H7 (cell line): ENCODE measurements at regions not wholly inside any gene's neighbourhood (a gene's known extent, or its start where the extent isn't known, plus 50 kb on each side); places are given as distances from the start of the nearest gene placed in this dataset.
"Not testable (repeated sequence)": the region's sequence is repeated elsewhere in the genome, so short reads cannot be mapped to it uniquely, and the experiment has no call there.

Source experiments
- DNase-seq: peaks from one replicate; pipeline ENCODE4 v3.0.0; 2012
- H3K27me3 ChIP-seq: 2 replicates; pipeline ENCODE4 v1.6.0; 2011; ENCODE audit warnings: mild to moderate bottlenecking, low read length; ENCODE audit not compliant: control insufficient read depth, insufficient read depth
- H3K36me3 ChIP-seq: replicated peaks from 2 replicates; pipeline ENCODE4 v1.5.1; 2011; ENCODE audit warnings: low read length; ENCODE audit not compliant: control insufficient read depth, insufficient read depth
- H3K4me3 ChIP-seq: 2 replicates; pipeline ENCODE4 v1.5.1; 2011; ENCODE audit warnings: low read depth, mild to moderate bottlenecking, control low read depth, low read length, moderate library complexity; ENCODE audit not compliant: insufficient read depth

DNA sequence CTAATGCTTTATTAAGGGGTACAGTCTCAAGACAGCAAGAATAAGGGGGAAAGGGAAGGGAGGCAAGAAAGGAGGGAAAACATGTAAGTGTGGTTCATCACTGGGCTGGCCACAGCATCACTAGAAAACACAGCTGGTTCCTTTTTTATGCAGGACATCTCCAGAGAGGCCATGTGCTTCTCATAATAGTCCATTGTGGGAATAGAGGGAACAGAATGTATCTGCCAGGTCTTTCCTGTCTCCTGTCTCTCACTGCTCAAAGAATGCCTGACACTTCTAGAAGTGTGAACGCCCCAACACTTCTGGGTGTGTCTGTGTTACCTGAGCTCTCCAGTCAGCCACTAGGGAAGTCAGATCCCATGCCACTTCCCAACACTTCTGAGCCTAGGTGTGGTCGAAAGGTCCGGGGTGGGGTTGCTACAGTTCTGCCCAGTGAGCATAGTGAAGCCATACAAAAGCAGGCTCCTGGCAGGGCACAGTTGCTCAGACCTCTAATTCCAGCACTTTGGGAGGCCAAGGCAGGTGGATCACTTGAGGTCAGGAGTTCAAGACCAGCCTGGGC lies 255.6 kb upstream of the SLC30A5 start:
- Histone ChIP-seq H3K27me3 (no peaks in the 10 kb centered on the region), H3K36me3 (no peaks in the 10 kb centered on the region), H3K4me3 (no peak overlapping the region)
- DNase-seq = no peak

DNA sequence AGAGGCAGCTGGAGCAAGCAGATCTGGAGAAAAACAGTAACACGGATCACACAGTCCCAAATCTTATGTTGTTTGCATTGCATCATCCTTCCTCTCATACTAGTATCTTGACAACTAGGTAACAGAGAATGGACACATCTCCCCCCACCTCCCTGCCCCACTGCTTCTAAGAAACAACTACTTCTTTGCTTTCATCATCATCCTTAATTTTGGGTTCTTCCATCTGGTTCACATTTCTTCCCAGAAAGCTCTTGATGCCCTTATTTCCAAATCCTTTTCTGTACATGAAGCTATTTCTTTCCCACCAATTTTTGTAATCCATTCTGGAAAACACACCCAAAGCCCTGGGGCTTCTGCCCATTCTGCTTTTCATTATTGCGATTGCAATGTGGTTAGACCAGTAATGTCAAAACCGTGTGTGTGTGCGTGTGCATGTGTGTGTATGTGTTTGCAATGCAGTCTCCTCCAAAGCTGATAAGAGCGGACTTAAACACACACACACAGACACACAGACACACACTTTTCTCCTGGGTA lies 254.7 kb upstream of the SLC30A5 start:
- no peak for DNase-seq
- H3K27me3 ChIP-seq = no peaks in the 10 kb centered on the region
- H3K4me3 ChIP-seq = no peak overlapping the region
- H3K36me3 ChIP-seq = no peaks in the 10 kb centered on the region

DNA sequence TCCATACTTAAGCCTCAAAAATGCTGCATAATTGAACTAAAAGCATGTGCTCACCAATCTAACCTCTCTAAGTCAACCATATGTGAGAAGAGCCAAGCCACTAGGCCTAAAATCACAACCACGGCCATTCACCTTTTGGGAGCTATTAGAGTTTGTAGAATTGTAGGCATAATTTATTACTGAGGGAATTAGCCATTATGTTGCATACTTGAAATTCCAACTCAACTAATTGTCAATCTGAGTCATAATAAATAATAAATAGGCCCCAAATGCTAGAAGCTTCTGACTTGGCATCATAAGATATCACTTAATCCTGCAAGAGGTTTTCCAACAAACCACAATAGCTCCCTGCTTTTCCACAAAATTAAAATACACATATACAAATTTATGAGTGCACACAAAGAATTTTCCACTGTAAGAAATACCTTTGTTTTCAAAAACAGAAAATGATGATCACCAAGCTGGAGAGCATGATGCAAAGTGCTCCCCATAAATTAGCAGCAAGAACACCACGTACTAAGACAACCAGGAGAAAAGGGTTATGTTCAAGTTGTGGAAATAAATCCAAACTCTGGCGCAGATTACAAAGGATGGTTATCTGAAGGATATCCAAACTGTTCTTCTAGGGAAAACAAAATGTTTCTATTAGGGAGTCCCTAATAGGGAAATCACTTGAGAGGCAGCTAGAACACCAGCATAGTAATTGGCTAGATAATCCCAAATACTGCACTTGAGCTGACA lies 250.0 kb upstream of the SLC30A5 start:
- no peak overlapping the region for H3K4me3 ChIP-seq
- H3K27me3 ChIP-seq = no peaks in the 10 kb centered on the region
- H3K36me3 ChIP-seq = no peaks in the 10 kb centered on the region
- DNase-seq = no peak

- no peaks in the 10 kb centered on the region for H3K36me3 ChIP-seq
Measured at GRCh38 chr5:68845131-68845530, 248.7 kb upstream of the SLC30A5 start.

DNA sequence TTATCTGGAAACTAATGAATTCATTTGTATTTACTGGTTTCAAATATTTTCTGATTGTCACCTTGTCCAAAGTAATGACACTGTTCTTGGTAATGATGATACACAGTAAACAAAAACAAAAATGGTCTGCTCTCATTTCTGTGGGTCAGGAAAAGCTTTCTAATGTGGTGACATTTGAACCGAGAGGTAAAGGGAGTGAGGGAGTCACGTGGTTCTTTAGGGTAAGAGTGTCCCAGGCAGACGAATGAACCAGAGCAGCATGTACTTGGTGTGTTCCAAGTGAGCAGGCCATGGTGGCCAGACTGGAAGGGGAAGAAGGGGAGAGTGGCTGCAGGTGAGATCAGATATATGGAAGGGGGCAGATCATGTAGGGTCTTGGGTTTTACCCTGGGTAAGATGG lies 247.0 kb upstream of the SLC30A5 start:
- H3K36me3 ChIP-seq = no peaks in the 10 kb centered on the region
- no peak for DNase-seq

More at GRCh38 chr5:68845131-68845530, 248.7 kb upstream of the SLC30A5 start:
- Histone ChIP-seq H3K27me3 (no peaks in the 10 kb centered on the region), H3K4me3 (no peak overlapping the region)
- DNase-seq = no peak

GRCh38 chr5:68848091-68848490 lies 245.7 kb upstream of the SLC30A5 start:
- no peak overlapping the region for H3K4me3 ChIP-seq
- no peaks in the 10 kb centered on the region for H3K27me3 ChIP-seq
- no peaks in the 10 kb centered on the region for H3K36me3 ChIP-seq
- no peak for DNase-seq

More for the DNA sequence above, 247.0 kb upstream of the SLC30A5 start:
- no peak overlapping the region for H3K4me3 ChIP-seq
- no peaks in the 10 kb centered on the region for H3K27me3 ChIP-seq

DNA sequence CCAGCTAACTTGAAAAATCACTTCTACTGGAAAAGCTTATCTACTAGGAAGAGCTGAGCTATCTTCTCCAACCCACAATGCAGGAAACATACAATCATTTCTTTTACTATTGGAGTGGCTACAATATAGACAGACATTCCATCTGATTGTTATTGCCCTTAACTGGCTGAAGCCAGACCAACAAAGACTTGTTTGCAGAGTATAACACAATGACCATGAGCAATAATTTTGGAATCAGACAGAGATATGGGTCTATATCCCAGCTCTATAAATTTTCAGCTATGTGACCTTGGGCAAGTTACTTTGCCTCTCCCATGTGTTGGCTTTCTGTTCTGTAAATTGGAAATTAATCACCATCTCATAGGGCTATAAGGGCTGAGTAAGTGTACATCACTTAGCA lies 244.7 kb upstream of the SLC30A5 start:
- Histone ChIP-seq H3K36me3 (no peaks in the 10 kb centered on the region), H3K4me3 (no peak overlapping the region), H3K27me3 (no peaks in the 10 kb centered on the region)
- no peak for DNase-seq

GRCh38 chr5:68849906-68850305 lies 243.9 kb upstream of the SLC30A5 start:
- Histone ChIP-seq H3K36me3 (no peaks in the 10 kb centered on the region), H3K27me3 (no peaks in the 10 kb centered on the region), H3K4me3 (no peak overlapping the region)
- no peak for DNase-seq

DNA sequence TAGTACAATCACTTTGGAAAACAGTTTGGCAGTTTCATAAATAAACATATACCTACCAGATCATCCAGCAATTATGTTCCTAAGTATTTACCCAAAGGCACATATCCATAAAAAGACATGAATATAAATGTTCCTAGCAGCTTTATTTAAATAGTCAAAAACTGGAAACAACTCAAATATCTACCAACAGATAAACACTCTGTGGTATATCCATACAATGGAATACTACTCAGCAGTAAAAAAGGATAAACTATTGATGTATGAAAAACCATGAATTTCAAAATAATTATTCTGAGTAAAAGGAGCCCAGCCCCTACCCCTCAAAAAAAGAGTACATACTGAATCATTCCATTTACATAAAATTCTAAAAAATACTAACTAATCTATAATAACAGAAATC lies 232.7 kb upstream of the SLC30A5 start:
- H3K4me3 ChIP-seq = no peak overlapping the region
- H3K36me3 ChIP-seq = no peaks in the 10 kb centered on the region
- no peaks in the 10 kb centered on the region for H3K27me3 ChIP-seq
- no peak for DNase-seq

DNA sequence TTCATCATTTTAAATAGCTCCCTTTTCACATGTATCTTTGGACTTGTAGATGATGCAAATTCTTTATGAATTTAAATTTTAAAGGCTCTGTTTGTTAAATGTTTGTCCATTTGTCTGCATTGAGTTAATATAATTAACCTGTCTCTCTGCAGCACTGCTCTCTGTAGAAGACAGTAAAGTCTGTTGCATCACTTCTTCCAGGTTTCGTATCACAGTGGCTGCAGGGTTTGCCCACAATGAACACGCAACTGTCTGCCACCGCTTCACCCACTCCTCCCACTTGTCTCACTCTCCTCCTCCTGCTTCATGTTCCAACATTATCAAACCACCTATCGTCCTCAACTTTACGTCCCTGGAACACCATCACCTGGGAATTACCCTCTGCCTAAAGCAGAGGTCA lies 231.3 kb upstream of the SLC30A5 start:
- H3K36me3 ChIP-seq = no peaks in the 10 kb centered on the region
- no peak for DNase-seq
- H3K27me3 ChIP-seq = no peaks in the 10 kb centered on the region
- no peak overlapping the region for H3K4me3 ChIP-seq

DNA sequence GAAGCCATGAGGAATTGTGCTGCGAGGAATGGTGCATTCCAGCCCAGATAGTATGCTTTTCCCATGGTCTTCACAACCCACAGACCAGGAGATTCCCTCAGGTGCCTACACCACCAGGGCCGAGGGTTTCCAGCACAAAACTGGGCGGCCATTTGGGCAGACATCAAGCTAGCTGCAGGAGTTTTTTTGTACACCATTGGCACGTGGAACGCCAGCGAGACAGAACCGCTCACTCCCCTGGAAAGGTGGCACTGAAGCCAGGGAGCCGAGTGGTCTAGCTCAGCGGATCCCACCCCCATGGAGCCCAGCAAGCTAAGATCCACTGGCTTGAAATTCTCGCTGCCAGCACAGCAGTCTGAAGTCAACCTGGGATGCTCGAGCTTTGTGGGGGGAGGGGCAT lies 228.6 kb upstream of the SLC30A5 start:
- not testable (repeated sequence) for H3K36me3 ChIP-seq, H3K27me3 ChIP-seq, H3K4me3 ChIP-seq, DNase-seq

GRCh38 chr5:68872088-68872839 lies 221.6 kb upstream of the SLC30A5 start:
- DNase-seq = peak; percentile 14
- Histone ChIP-seq H3K27me3 (no peaks in the 10 kb centered on the region), H3K36me3 (no peaks in the 10 kb centered on the region), H3K4me3 (no peak overlapping the region)

DNA sequence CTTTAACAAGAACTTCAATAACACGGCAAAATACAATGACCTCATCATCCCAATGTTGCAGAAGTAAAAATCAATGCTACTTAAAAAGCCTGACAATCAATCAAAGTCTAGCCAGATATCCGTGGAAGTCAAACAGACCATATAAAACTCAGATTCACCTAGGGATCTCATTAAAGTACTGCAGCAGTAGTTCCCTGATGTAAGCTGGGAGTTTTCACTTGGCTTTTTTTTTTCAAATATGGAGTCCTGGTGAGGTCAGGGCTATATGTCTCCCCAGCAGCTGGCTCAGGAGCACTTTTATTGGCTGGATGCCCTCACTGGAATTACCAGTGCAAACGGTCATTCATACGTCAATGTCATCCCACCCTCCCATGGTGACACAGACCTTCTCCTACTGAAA lies 220.6 kb upstream of the SLC30A5 start:
- DNase-seq = no peak
- no peaks in the 10 kb centered on the region for H3K27me3 ChIP-seq
- H3K4me3 ChIP-seq = no peak overlapping the region
- no peaks in the 10 kb centered on the region for H3K36me3 ChIP-seq

DNA sequence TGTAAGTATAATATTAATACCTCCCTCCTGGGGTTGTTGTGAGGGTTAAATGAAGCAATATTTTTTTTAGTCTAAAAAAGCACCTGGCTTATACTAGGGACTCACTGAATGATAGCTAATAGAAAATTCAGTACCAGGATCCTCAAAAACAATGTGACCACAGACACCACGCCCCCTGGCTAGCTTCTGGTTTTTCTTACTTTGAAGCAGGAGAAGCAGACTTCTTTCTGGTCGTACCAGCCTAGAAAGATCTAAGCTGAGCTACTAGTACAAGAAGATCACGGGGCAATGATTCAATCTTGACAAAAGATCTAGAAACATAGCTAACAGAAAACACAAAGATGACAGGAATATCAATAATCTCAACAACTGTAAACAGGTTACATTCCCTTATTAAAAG lies 218.5 kb upstream of the SLC30A5 start:
- Histone ChIP-seq H3K36me3 (no peaks in the 10 kb centered on the region), H3K27me3 (no peaks in the 10 kb centered on the region), H3K4me3 (no peak overlapping the region)
- no peak for DNase-seq

DNA sequence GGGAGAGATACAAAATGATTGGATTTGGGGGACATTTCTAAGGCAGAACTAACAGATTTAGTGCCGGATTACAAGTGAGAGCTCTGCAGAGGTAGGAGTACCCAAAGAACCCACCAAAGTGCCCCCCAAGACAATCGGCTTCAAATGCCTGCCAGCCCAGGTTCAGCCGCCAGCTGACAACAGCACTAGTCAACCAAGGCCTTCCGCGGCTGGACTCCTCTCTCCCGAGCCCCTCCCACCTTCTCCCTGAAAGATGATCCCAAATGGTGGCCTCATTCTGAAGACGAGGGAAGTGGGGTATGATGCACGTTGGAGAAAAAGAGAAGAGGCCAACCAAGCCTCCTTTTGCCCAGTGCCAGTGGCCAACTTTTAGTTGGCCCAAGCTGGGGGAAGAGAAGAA lies 210.4 kb upstream of the SLC30A5 start:
- Histone ChIP-seq H3K36me3 (no peaks in the 10 kb centered on the region), H3K27me3 (no peaks in the 10 kb centered on the region), H3K4me3 (no peak overlapping the region)
- DNase-seq = peak; percentile 17
